Naive thymus-derived CD4-positive, alpha-beta T cell (primary cell): ENCODE measurements at regions not wholly inside any gene's neighbourhood (a gene's known extent, or its start where the extent isn't known, plus 50 kb on each side); places are given as distances from the start of the nearest gene placed in this dataset.

ENCODE experiments used
- ATAC-seq: fragments of 150-1000 bp; cut with Tn5 transposase; 2 replicates; pipeline ENCODE4 v1.10.0; 2021; ENCODE audit warnings: mild to moderate bottlenecking, moderate library complexity
- CTCF ChIA-PET: fragments of 350-600 bp; sonication (Branson Sonifier 250); formaldehyde crosslinking; loops from one replicate; lab custom pipeline; 2021; ENCODE audit warnings: antibody characterized with exemption; lab: Charles Lee
- POLR2A ChIA-PET: fragments of 350-600 bp; sonication (Branson Sonifier 250); formaldehyde crosslinking; loops from one replicate; lab custom pipeline; 2021; ENCODE audit warnings: antibody characterized with exemption, inconsistent platforms; lab: Charles Lee
- DNase-seq, 9 donors: peaks; one replicate each; pipeline versions ENCODE4 v3.0.0 to v3.0.0-alpha.2; 2020 to 2022; ENCODE audit warnings: mixed read lengths in 1 of 9
- H3K27ac ChIP-seq: one replicate; pipeline ENCODE4 v1.7.0; 2013; ENCODE audit warnings: mild to moderate bottlenecking, low read depth, low read length, moderate library complexity
- H3K27me3 ChIP-seq, 2 donors: one replicate each; pipeline ENCODE4 v1.7.0; 2013; ENCODE audit warnings: low read length in 2 of 2, mild to moderate bottlenecking in 2 of 2, moderate library complexity in 2 of 2; ENCODE audit not compliant: control insufficient read depth in 2 of 2, insufficient read depth in 2 of 2
- H3K36me3 ChIP-seq, 3 experiments: 1 replicate in 2 of 3; 2 replicates in 1 of 3; pipeline ENCODE4 v1.7.0; 2013; ENCODE audit warnings: low read length in 3 of 3, mild to moderate bottlenecking in 3 of 3, moderate library complexity in 1 of 3; ENCODE audit not compliant: insufficient read depth in 3 of 3, control insufficient read depth in 2 of 3
- H3K4me1 ChIP-seq, 2 donors: one replicate each; pipeline ENCODE4 v1.7.0; 2013; ENCODE audit warnings: low read length in 2 of 2, mild to moderate bottlenecking in 2 of 2, moderate library complexity in 1 of 2; ENCODE audit not compliant: control insufficient read depth in 2 of 2, insufficient read depth in 2 of 2
- H3K4me3 ChIP-seq: 2 replicates; pipeline ENCODE4 v1.7.0; 2013; ENCODE audit warnings: mild to moderate bottlenecking, low read length
- H3K9me3 ChIP-seq, 3 experiments: 1 replicate in 2 of 3; 2 replicates in 1 of 3; pipeline ENCODE4 v1.7.0; 2013; ENCODE audit warnings: low read length in 3 of 3; ENCODE audit not compliant: control insufficient read depth in 2 of 3
- H3K27ac Mint-ChIP-seq, 9 donors: one replicate each; pipeline ENCODE4 v1.8.0; 2020 to 2022; ENCODE audit warnings: mixed read lengths in 9 of 9, mild to moderate bottlenecking in 8 of 9, moderate library complexity in 5 of 9, inconsistent platforms in 2 of 9
- H3K27me3 Mint-ChIP-seq, 5 donors: one replicate each; pipeline ENCODE4 v1.8.0; 2021 to 2022; ENCODE audit warnings: mixed read lengths in 5 of 5, mild to moderate bottlenecking in 1 of 5
- H3K36me3 Mint-ChIP-seq, 5 donors: one replicate each; pipeline ENCODE4 v1.8.0; 2020 to 2022; ENCODE audit warnings: mixed read lengths in 5 of 5, mild to moderate bottlenecking in 3 of 5, inconsistent platforms in 1 of 5
- H3K4me1 Mint-ChIP-seq, 7 donors: one replicate each; pipeline ENCODE4 v1.8.0; 2020 to 2022; ENCODE audit warnings: mixed read lengths in 7 of 7, mild to moderate bottlenecking in 3 of 7, inconsistent platforms in 1 of 7
- H3K4me3 Mint-ChIP-seq, 10 donors: one replicate each; pipeline ENCODE4 v1.8.0; 2020 to 2022; ENCODE audit warnings: mild to moderate bottlenecking in 10 of 10, mixed read lengths in 10 of 10, moderate library complexity in 6 of 10, inconsistent platforms in 2 of 10
- H3K9me3 Mint-ChIP-seq, 11 donors: one replicate each; pipeline ENCODE4 v1.8.0; 2020 to 2022; ENCODE audit warnings: mixed read lengths in 11 of 11, mild to moderate bottlenecking in 4 of 11, inconsistent platforms in 1 of 11, moderate library complexity in 1 of 11
- intact Hi-C, 2 donors: fragments of 100-400 bp; cut with micrococcal nuclease; formaldehyde crosslinking; loops; one replicate each; pipeline ENCODE4 v1.15.1; 2023

GRCh38 chr3:82217571-82217970, 456.1 kb upstream of the GBE1 start:
- intact Hi-C loops: no loop called here
- no peak overlapping the region for H3K27ac Mint-ChIP-seq
- H3K9me3 Mint-ChIP-seq: peaks cover 0 to 4% (median 2%) of the 10 kb centered on the region in 11 donors
- Histone ChIP-seq H3K27me3 (no peaks in the 10 kb centered on the region), H3K4me3 (no peak overlapping the region), H3K36me3 (no peaks in the 10 kb centered on the region), H3K27ac (no peak overlapping the region), H3K4me1 (no peaks in the 10 kb centered on the region), H3K9me3 (no peaks in the 10 kb centered on the region)
- H3K36me3 Mint-ChIP-seq: no peaks in the 10 kb centered on the region
- H3K4me1 Mint-ChIP-seq: no peaks in the 10 kb centered on the region
- ChIA-PET CTCF (no interaction called here), POLR2A (no interaction called here)
- ATAC-seq (no peak), DNase-seq (no peak)
- no peak overlapping the region for H3K4me3 Mint-ChIP-seq
- H3K27me3 Mint-ChIP-seq: no peaks in the 10 kb centered on the region

GRCh38 chr3:82208002-82208710, 446.7 kb upstream of the GBE1 start:
- Histone ChIP-seq H3K27me3 (no peaks in the 10 kb centered on the region), H3K9me3 (no peaks in the 10 kb centered on the region), H3K4me1 (no peaks in the 10 kb centered on the region), H3K27ac (no peak overlapping the region), H3K36me3 (no peaks in the 10 kb centered on the region), H3K4me3 (no peak overlapping the region)
- POLR2A ChIA-PET: no interaction called here
- Mint-ChIP-seq H3K9me3 (peaks cover 0 to 20% (median 3%) of the 10 kb centered on the region in 11 donors), H3K27ac (no peak overlapping the region), H3K36me3 (no peaks in the 10 kb centered on the region), H3K4me3 (no peak overlapping the region), H3K27me3 (no peaks in the 10 kb centered on the region), H3K4me1 (no peaks in the 10 kb centered on the region)
- CTCF ChIA-PET: no interaction called here
- DNase-seq (no peak), ATAC-seq (no peak)
- intact Hi-C loops: no loop called here

- Mint-ChIP-seq H3K36me3 (no peaks in the 10 kb centered on the region), H3K9me3 (peaks cover 0 to 12% (median 3%) of the 10 kb centered on the region in 11 donors), H3K27me3 (no peaks in the 10 kb centered on the region), H3K27ac (no peak overlapping the region), H3K4me1 (no peaks in the 10 kb centered on the region), H3K4me3 (no peak overlapping the region)
- Histone ChIP-seq H3K36me3 (no peaks in the 10 kb centered on the region), H3K27ac (no peak overlapping the region), H3K9me3 (no peaks in the 10 kb centered on the region), H3K27me3 (no peaks in the 10 kb centered on the region), H3K4me3 (no peak overlapping the region), H3K4me1 (no peaks in the 10 kb centered on the region)
- CTCF ChIA-PET: no interaction called here
- no peak for ATAC-seq
- intact Hi-C loops: no loop called here
- DNase-seq: no peak
- POLR2A ChIA-PET: no interaction called here
These were observed 440.8 kb upstream of the GBE1 start for GRCh38 chr3:82202269-82202668.

GRCh38 chr3:82201316-82201715, 439.9 kb upstream of the GBE1 start:
- ATAC-seq (no peak), DNase-seq (no peak)
- Mint-ChIP-seq H3K4me3 (no peak overlapping the region), H3K9me3 (peaks cover 0 to 12% (median 3%) of the 10 kb centered on the region in 11 donors), H3K27ac (no peak overlapping the region), H3K36me3 (no peaks in the 10 kb centered on the region), H3K4me1 (no peaks in the 10 kb centered on the region), H3K27me3 (no peaks in the 10 kb centered on the region)
- intact Hi-C loops: no loop called here
- POLR2A ChIA-PET: no interaction called here
- Histone ChIP-seq H3K9me3 (no peaks in the 10 kb centered on the region), H3K27me3 (no peaks in the 10 kb centered on the region), H3K36me3 (no peaks in the 10 kb centered on the region), H3K4me1 (no peaks in the 10 kb centered on the region), H3K27ac (no peak overlapping the region), H3K4me3 (no peak overlapping the region)
- CTCF ChIA-PET: no interaction called here

GRCh38 chr3:82198009-82198408, 436.6 kb upstream of the GBE1 start:
- intact Hi-C loops: no loop called here
- ChIA-PET POLR2A (no interaction called here), CTCF (no interaction called here)
- no peak for DNase-seq
- Mint-ChIP-seq H3K27me3 (no peaks in the 10 kb centered on the region), H3K4me3 (no peak overlapping the region), H3K4me1 (no peaks in the 10 kb centered on the region), H3K9me3 (peaks cover 0 to 9% (median 1%) of the 10 kb centered on the region in 11 donors), H3K36me3 (no peaks in the 10 kb centered on the region), H3K27ac (no peak overlapping the region)
- ATAC-seq: no peak
- Histone ChIP-seq H3K9me3 (no peaks in the 10 kb centered on the region), H3K36me3 (no peaks in the 10 kb centered on the region), H3K4me3 (no peak overlapping the region), H3K4me1 (no peaks in the 10 kb centered on the region), H3K27ac (no peak overlapping the region), H3K27me3 (no peaks in the 10 kb centered on the region)

- peaks cover 0 to 4% (median 1%) of the 10 kb centered on the region in 11 donors for H3K9me3 Mint-ChIP-seq
- no peak overlapping the region for H3K4me3 Mint-ChIP-seq
- no peaks in the 10 kb centered on the region for H3K4me1 Mint-ChIP-seq
- no peaks in the 10 kb centered on the region for H3K9me3 ChIP-seq
- H3K36me3 Mint-ChIP-seq: no peaks in the 10 kb centered on the region
- ChIA-PET POLR2A (no interaction called here), CTCF (no interaction called here)
- no peak overlapping the region for H3K4me3 ChIP-seq
- H3K27me3 ChIP-seq: no peaks in the 10 kb centered on the region
- intact Hi-C loops: no loop called here
- H3K27ac Mint-ChIP-seq: no peak overlapping the region
- ATAC-seq (no peak), DNase-seq (no peak)
- H3K4me1 ChIP-seq: no peaks in the 10 kb centered on the region
- H3K36me3 ChIP-seq: no peaks in the 10 kb centered on the region
- no peaks in the 10 kb centered on the region for H3K27me3 Mint-ChIP-seq
- no peak overlapping the region for H3K27ac ChIP-seq
These were observed 435.2 kb upstream of the GBE1 start for GRCh38 chr3:82196645-82197044.

GRCh38 chr3:82194870-82195269, 433.4 kb upstream of the GBE1 start:
- CTCF ChIA-PET: no interaction called here
- POLR2A ChIA-PET: no interaction called here
- intact Hi-C loops: no loop called here

More at GRCh38 chr3:82194870-82195269, 433.4 kb upstream of the GBE1 start:
- Histone ChIP-seq H3K4me1 (no peaks in the 10 kb centered on the region), H3K36me3 (no peaks in the 10 kb centered on the region), H3K27ac (no peak overlapping the region), H3K27me3 (no peaks in the 10 kb centered on the region), H3K9me3 (no peaks in the 10 kb centered on the region), H3K4me3 (no peak overlapping the region)
- Mint-ChIP-seq H3K36me3 (no peaks in the 10 kb centered on the region), H3K4me3 (no peak overlapping the region), H3K27me3 (no peaks in the 10 kb centered on the region), H3K9me3 (peaks cover 0 to 3% (median 0%) of the 10 kb centered on the region in 11 donors), H3K4me1 (no peaks in the 10 kb centered on the region), H3K27ac (no peak overlapping the region)
- ATAC-seq (no peak), DNase-seq (no peak)
